Kidney epithelial cell (primary cell): ENCODE measurements at regions not wholly inside any gene's neighbourhood (a gene's known extent, or its start where the extent isn't known, plus 50 kb on each side); places are given as distances from the start of the nearest gene placed in this dataset.

Source experiments
- DNase-seq: peaks from one replicate; pipeline ENCODE4 v3.0.0-alpha.2; 2010; ENCODE audit warnings: low read depth
- H3K27me3 ChIP-seq: 2 replicates; pipeline ENCODE4 v1.6.0; 2011; ENCODE audit warnings: low read length; ENCODE audit not compliant: control insufficient read depth, insufficient read depth
- H3K36me3 ChIP-seq: 2 replicates; pipeline ENCODE4 v1.5.1; 2011; ENCODE audit warnings: low read length; ENCODE audit not compliant: control insufficient read depth, insufficient read depth
- H3K4me3 ChIP-seq: 2 replicates; pipeline ENCODE4 v1.5.1; 2011; ENCODE audit warnings: low read depth, mild to moderate bottlenecking, control low read depth, low read length
- CTCF ChIP-seq: IDR thresholded peaks from 2 replicates; pipeline ENCODE4 v1.5.1; 2011; ENCODE audit warnings: mild to moderate bottlenecking, moderate library complexity, low read length, control low read depth, inconsistent platforms; ENCODE audit not compliant: insufficient read depth, poor library complexity, severe bottlenecking

GRCh38 chr3:118740722-118741290, 293.8 kb downstream of the IGSF11 start:
- Histone ChIP-seq H3K27me3 (no peaks in the 10 kb centered on the region), H3K36me3 (no peaks in the 10 kb centered on the region), H3K4me3 (no peak overlapping the region)
- DNase-seq: no peak
- TF ChIP-seq CTCF: no peak

- no peaks in the 10 kb centered on the region for H3K27me3 ChIP-seq
- DNase-seq: no peak
- H3K4me3 ChIP-seq: no peak overlapping the region
- no peaks in the 10 kb centered on the region for H3K36me3 ChIP-seq
- TF ChIP-seq CTCF: no peak
These were observed 291.9 kb downstream of the IGSF11 start for GRCh38 chr3:118742760-118743159.

- DNase-seq: no peak
- no peaks in the 10 kb centered on the region for H3K27me3 ChIP-seq
- TF ChIP-seq CTCF: no peak
- H3K4me3 ChIP-seq: no peak overlapping the region
- H3K36me3 ChIP-seq: no peaks in the 10 kb centered on the region
These were observed 290.5 kb downstream of the IGSF11 start for GRCh38 chr3:118744186-118744585.

- no peak for DNase-seq
- no peaks in the 10 kb centered on the region for H3K36me3 ChIP-seq
- H3K27me3 ChIP-seq: no peaks in the 10 kb centered on the region
- TF ChIP-seq CTCF: no peak
- no peak overlapping the region for H3K4me3 ChIP-seq
These were observed 280.0 kb downstream of the IGSF11 start for GRCh38 chr3:118754406-118755252.

GRCh38 chr3:118755253-118755801, 279.3 kb downstream of the IGSF11 start:
- no peak for TF ChIP-seq CTCF
- H3K27me3 ChIP-seq: no peaks in the 10 kb centered on the region
- no peak overlapping the region for H3K4me3 ChIP-seq
- no peak for DNase-seq
- H3K36me3 ChIP-seq: no peaks in the 10 kb centered on the region
